ENCODE measurements at regions not wholly inside any gene's neighbourhood (a gene's known extent, or its start where the extent isn't known, plus 50 kb on each side); places are given as distances from the start of the nearest gene placed in this dataset.

DNA sequence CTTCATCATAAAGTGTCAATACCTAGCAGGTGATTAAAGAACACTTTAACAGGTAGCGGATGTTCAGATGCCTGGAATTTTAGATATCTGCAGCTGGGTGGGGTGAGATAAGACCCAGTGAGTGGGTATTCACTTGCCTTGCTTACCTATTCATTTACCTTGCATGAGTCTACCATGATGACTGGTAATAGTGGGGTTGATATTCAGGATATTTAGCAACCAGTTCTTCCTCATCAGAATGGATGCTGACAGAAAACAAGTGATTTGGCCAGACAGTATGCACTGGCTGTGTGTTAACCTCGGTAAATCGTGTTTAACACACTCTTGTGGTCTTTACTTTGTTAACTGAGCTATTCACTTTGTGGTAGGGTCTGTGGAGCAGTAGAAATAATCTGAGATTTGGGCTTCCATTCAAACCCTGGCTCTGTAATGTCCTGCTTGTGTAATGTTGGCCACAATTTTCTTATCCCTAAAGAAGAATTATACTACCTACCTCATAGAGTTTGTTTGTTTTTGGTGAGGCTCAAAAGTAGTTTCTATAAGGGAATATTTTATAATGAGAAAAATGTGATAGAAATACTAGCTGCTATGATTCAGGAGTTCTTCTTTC, 391.9 kb upstream of the TBL1XR1 start:
- TF ChIP-seq POLR2A (IDR thresholded peaks at IDR 0.05; ENCODE audit: low read depth) (no peak), EP300 (IDR thresholded peaks at IDR 0.05) (no peak), POLR2AphosphoS5 (IDR thresholded peaks at IDR 0.05) (no peak)
- TF ChIP-seq, protein P1, sequence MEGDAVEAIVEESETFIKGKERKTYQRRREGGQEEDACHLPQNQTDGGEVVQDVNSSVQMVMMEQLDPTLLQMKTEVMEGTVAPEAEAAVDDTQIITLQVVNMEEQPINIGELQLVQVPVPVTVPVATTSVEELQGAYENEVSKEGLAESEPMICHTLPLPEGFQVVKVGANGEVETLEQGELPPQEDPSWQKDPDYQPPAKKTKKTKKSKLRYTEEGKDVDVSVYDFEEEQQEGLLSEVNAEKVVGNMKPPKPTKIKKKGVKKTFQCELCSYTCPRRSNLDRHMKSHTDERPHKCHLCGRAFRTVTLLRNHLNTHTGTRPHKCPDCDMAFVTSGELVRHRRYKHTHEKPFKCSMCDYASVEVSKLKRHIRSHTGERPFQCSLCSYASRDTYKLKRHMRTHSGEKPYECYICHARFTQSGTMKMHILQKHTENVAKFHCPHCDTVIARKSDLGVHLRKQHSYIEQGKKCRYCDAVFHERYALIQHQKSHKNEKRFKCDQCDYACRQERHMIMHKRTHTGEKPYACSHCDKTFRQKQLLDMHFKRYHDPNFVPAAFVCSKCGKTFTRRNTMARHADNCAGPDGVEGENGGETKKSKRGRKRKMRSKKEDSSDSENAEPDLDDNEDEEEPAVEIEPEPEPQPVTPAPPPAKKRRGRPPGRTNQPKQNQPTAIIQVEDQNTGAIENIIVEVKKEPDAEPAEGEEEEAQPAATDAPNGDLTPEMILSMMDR (IDR thresholded peaks at IDR 0.05) = no peak
